ENCODE measurements at regions not wholly inside any gene's neighbourhood (a gene's known extent, or its start where the extent isn't known, plus 50 kb on each side); places are given as distances from the start of the nearest gene placed in this dataset.
A peak's percentile ranks its signal among the peaks of the same experiment; 100 is the strongest.

GRCh38 chr9:73059247-73059646 is 92.4 kb upstream of the ANXA1 start:
- in situ Hi-C loops (cut with HindIII; ENCODE audit: low sequenced_read_pairs) = no loop called here
- DNase-seq (ENCODE audit: low read depth) = no peak
- TF ChIP-seq CTCF (IDR thresholded peaks at IDR 0.05; ENCODE audit: low read depth, low read length, missing control alignments) = no peak
- no peak overlapping the region for H3K4me3 ChIP-seq (ENCODE audit: low read depth, low read length)

GRCh38 chr9:73056245-73056644 is 95.4 kb upstream of the ANXA1 start:
- in situ Hi-C loops (cut with HindIII; ENCODE audit: low sequenced_read_pairs) = no loop called here

GRCh38 chr9:73054091-73054490 is 97.6 kb upstream of the ANXA1 start:
- no peak for DNase-seq (ENCODE audit: low read depth)
- TF ChIP-seq CTCF (IDR thresholded peaks at IDR 0.05; ENCODE audit: low read depth, low read length, missing control alignments) = no peak
- in situ Hi-C loops (cut with HindIII; ENCODE audit: low sequenced_read_pairs) = no loop called here
- H3K4me3 ChIP-seq (ENCODE audit: low read depth, low read length) = no peak overlapping the region

More at GRCh38 chr9:73056245-73056644, 95.4 kb upstream of the ANXA1 start:
- no peak for DNase-seq (ENCODE audit: low read depth)
- no peak overlapping the region for H3K4me3 ChIP-seq (ENCODE audit: low read depth, low read length)
- no peak for TF ChIP-seq CTCF (IDR thresholded peaks at IDR 0.05; ENCODE audit: low read depth, low read length, missing control alignments)

- no peak overlapping the region for H3K4me3 ChIP-seq (ENCODE audit: low read depth, low read length)
- no peak for TF ChIP-seq CTCF (IDR thresholded peaks at IDR 0.05; ENCODE audit: low read depth, low read length, missing control alignments)
- no peak for DNase-seq (ENCODE audit: low read depth)
- in situ Hi-C loops (cut with HindIII; ENCODE audit: low sequenced_read_pairs) = no loop called here
These were observed 98.1 kb upstream of the ANXA1 start for GRCh38 chr9:73053543-73053942.

- in situ Hi-C loops (cut with HindIII; ENCODE audit: low sequenced_read_pairs) = no loop called here
- no peak overlapping the region for H3K4me3 ChIP-seq (ENCODE audit: low read depth, low read length)
- TF ChIP-seq CTCF (IDR thresholded peaks at IDR 0.05; ENCODE audit: low read depth, low read length, missing control alignments) = no peak
- DNase-seq (ENCODE audit: low read depth) = no peak
These were observed 98.2 kb upstream of the ALDH1A1 start for GRCh38 chr9:73050887-73051550.

- no peak for DNase-seq (ENCODE audit: low read depth)
- H3K4me3 ChIP-seq (ENCODE audit: low read depth, low read length) = no peak overlapping the region
- in situ Hi-C loops (cut with HindIII; ENCODE audit: low sequenced_read_pairs) = no loop called here
- TF ChIP-seq CTCF (IDR thresholded peaks at IDR 0.05; ENCODE audit: low read depth, low read length, missing control alignments) = peak; percentile 29
These were observed 97.4 kb upstream of the ALDH1A1 start for GRCh38 chr9:73050065-73050816.
